KMS-11 (cell line): ENCODE measurements at regions not wholly inside any gene's neighbourhood (a gene's known extent, or its start where the extent isn't known, plus 50 kb on each side); places are given as distances from the start of the nearest gene placed in this dataset.

Experiments
- H2AFZ ChIP-seq: fragments of 200-600 bp; sonication (generic); 2 replicates; pipeline ENCODE4 v1.6.1; 2016; ENCODE audit warnings: antibody characterized with exemption, mixed run types, low read depth
- H3K27ac ChIP-seq: fragments of 200-600 bp; sonication (generic); 2 replicates; pipeline ENCODE4 v1.6.1; 2016; ENCODE audit warnings: mild to moderate bottlenecking, mixed run types
- H3K27me3 ChIP-seq: fragments of 200-600 bp; sonication (generic); 2 replicates; pipeline ENCODE4 v1.6.1; 2017; ENCODE audit warnings: mild to moderate bottlenecking, low read depth, mixed run types, moderate library complexity; ENCODE audit not compliant: insufficient read depth
- H3K36me3 ChIP-seq: fragments of 200-600 bp; sonication (generic); 2 replicates; pipeline ENCODE4 v1.6.1; 2017; ENCODE audit warnings: mild to moderate bottlenecking, mixed run types; ENCODE audit not compliant: insufficient read depth
- H3K4me1 ChIP-seq: fragments of 200-600 bp; sonication (generic); 2 replicates; pipeline ENCODE4 v1.6.1; 2016; ENCODE audit warnings: mild to moderate bottlenecking, low read depth, mixed run types; ENCODE audit not compliant: poor library complexity, severe bottlenecking
- H3K4me2 ChIP-seq: fragments of 200-600 bp; sonication (generic); 2 replicates; pipeline ENCODE4 v1.7.0; 2016; ENCODE audit warnings: mild to moderate bottlenecking, mixed run types
- H3K4me3 ChIP-seq: fragments of 200-600 bp; sonication (generic); IDR thresholded peaks from 2 replicates; pipeline ENCODE4 v1.6.1; 2017; ENCODE audit warnings: low read depth, low read length, mixed read lengths; ENCODE audit not compliant: insufficient read depth
- H3K79me2 ChIP-seq: fragments of 200-600 bp; sonication (generic); 2 replicates; pipeline ENCODE4 v1.6.1; 2016; ENCODE audit warnings: low read depth, mixed run types; ENCODE audit not compliant: insufficient read depth
- H3K9ac ChIP-seq: fragments of 200-600 bp; sonication (generic); 2 replicates; pipeline ENCODE4 v1.6.1; 2016; ENCODE audit warnings: mild to moderate bottlenecking, mixed run types
- H4K20me1 ChIP-seq: fragments of 200-600 bp; sonication (generic); 2 replicates; pipeline ENCODE4 v1.6.1; 2016; ENCODE audit warnings: mild to moderate bottlenecking, mixed run types; ENCODE audit not compliant: insufficient read depth
- CTCF ChIP-seq: fragments of 200-600 bp; sonication (generic); conservative IDR thresholded peaks from 2 replicates; pipeline ENCODE4 v1.6.1; 2017; ENCODE audit warnings: low read depth, mild to moderate bottlenecking, antibody characterized with exemption, low read length, moderate library complexity, mixed read lengths

GRCh38 chr14:39912192-39913100, 480.2 kb upstream of the FBXO33 start:
- H3K4me3 ChIP-seq, result no peak overlapping the region
- H3K27ac ChIP-seq, result no peak overlapping the region
- H2AFZ ChIP-seq, result no peak overlapping the region
- TF ChIP-seq CTCF, result no peak
- H3K9ac ChIP-seq, result no peak overlapping the region
- H3K4me1 ChIP-seq, result no peaks in the 10 kb centered on the region
- H3K36me3 ChIP-seq, result no peaks in the 10 kb centered on the region
- no peaks in the 10 kb centered on the region for H3K79me2 ChIP-seq
- H3K4me2 ChIP-seq, result no peak overlapping the region
- H4K20me1 ChIP-seq, result no peaks in the 10 kb centered on the region
- H3K27me3 ChIP-seq, result no peaks in the 10 kb centered on the region

- Histone ChIP-seq H3K27ac (no peak overlapping the region), H4K20me1 (no peaks in the 10 kb centered on the region), H3K4me2 (no peak overlapping the region), H3K27me3 (no peaks in the 10 kb centered on the region), H3K36me3 (no peaks in the 10 kb centered on the region), H2AFZ (no peak overlapping the region), H3K9ac (no peak overlapping the region), H3K4me1 (no peaks in the 10 kb centered on the region), H3K79me2 (no peaks in the 10 kb centered on the region), H3K4me3 (no peak overlapping the region)
- TF ChIP-seq CTCF, result no peak
These were observed 465.4 kb upstream of the FBXO33 start for GRCh38 chr14:39897657-39898056.

GRCh38 chr14:39890026-39890425, 457.8 kb upstream of the FBXO33 start:
- H3K36me3 ChIP-seq, result no peaks in the 10 kb centered on the region

GRCh38 chr14:39884091-39884490, 451.9 kb upstream of the FBXO33 start:
- no peaks in the 10 kb centered on the region for H3K27me3 ChIP-seq
- no peaks in the 10 kb centered on the region for H3K36me3 ChIP-seq
- no peaks in the 10 kb centered on the region for H3K4me1 ChIP-seq
- H3K4me2 ChIP-seq, result no peak overlapping the region
- no peak overlapping the region for H3K27ac ChIP-seq
- H3K9ac ChIP-seq, result no peak overlapping the region
- H2AFZ ChIP-seq, result no peak overlapping the region
- no peaks in the 10 kb centered on the region for H3K79me2 ChIP-seq
- H3K4me3 ChIP-seq, result no peak overlapping the region
- H4K20me1 ChIP-seq, result no peaks in the 10 kb centered on the region
- TF ChIP-seq CTCF, result no peak

More at GRCh38 chr14:39890026-39890425, 457.8 kb upstream of the FBXO33 start:
- Histone ChIP-seq H4K20me1 (no peaks in the 10 kb centered on the region), H3K27me3 (no peaks in the 10 kb centered on the region), H3K27ac (no peak overlapping the region), H3K4me1 (no peaks in the 10 kb centered on the region), H2AFZ (no peak overlapping the region), H3K4me3 (no peak overlapping the region), H3K79me2 (no peaks in the 10 kb centered on the region), H3K4me2 (no peak overlapping the region), H3K9ac (no peak overlapping the region)
- no peak for TF ChIP-seq CTCF
